ENCODE measurements at regions not wholly inside any gene's neighbourhood (a gene's known extent, or its start where the extent isn't known, plus 50 kb on each side); places are given as distances from the start of the nearest gene placed in this dataset.

DNA sequence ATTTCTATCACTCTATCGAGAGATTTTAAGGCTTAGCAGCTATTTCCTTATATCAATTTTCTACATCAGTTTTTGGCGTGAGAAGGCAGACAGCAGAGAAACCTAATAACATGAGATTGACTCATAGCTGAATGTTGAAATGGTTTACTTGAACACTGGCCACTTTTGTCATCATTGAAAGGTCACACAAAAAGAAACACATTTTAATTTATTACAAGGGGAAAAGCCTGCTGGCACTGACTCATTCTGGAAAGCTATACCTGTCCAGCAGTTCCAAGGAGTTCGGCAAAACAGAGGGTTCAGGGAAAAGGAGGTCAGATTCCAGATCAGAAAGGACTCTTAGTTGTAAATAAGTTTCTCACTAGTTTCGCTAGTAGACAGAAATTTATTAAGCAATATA, 566.4 kb downstream of the DNAH5 start:
- H3K27ac ChIP-seq (replicated peaks), result no peak overlapping the region
- TF ChIP-seq, protein P1, sequence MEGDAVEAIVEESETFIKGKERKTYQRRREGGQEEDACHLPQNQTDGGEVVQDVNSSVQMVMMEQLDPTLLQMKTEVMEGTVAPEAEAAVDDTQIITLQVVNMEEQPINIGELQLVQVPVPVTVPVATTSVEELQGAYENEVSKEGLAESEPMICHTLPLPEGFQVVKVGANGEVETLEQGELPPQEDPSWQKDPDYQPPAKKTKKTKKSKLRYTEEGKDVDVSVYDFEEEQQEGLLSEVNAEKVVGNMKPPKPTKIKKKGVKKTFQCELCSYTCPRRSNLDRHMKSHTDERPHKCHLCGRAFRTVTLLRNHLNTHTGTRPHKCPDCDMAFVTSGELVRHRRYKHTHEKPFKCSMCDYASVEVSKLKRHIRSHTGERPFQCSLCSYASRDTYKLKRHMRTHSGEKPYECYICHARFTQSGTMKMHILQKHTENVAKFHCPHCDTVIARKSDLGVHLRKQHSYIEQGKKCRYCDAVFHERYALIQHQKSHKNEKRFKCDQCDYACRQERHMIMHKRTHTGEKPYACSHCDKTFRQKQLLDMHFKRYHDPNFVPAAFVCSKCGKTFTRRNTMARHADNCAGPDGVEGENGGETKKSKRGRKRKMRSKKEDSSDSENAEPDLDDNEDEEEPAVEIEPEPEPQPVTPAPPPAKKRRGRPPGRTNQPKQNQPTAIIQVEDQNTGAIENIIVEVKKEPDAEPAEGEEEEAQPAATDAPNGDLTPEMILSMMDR (IDR thresholded peaks at IDR 0.05; ENCODE audit: insufficient read depth, low read length), result no peak
- TF ChIP-seq, protein P2, sequence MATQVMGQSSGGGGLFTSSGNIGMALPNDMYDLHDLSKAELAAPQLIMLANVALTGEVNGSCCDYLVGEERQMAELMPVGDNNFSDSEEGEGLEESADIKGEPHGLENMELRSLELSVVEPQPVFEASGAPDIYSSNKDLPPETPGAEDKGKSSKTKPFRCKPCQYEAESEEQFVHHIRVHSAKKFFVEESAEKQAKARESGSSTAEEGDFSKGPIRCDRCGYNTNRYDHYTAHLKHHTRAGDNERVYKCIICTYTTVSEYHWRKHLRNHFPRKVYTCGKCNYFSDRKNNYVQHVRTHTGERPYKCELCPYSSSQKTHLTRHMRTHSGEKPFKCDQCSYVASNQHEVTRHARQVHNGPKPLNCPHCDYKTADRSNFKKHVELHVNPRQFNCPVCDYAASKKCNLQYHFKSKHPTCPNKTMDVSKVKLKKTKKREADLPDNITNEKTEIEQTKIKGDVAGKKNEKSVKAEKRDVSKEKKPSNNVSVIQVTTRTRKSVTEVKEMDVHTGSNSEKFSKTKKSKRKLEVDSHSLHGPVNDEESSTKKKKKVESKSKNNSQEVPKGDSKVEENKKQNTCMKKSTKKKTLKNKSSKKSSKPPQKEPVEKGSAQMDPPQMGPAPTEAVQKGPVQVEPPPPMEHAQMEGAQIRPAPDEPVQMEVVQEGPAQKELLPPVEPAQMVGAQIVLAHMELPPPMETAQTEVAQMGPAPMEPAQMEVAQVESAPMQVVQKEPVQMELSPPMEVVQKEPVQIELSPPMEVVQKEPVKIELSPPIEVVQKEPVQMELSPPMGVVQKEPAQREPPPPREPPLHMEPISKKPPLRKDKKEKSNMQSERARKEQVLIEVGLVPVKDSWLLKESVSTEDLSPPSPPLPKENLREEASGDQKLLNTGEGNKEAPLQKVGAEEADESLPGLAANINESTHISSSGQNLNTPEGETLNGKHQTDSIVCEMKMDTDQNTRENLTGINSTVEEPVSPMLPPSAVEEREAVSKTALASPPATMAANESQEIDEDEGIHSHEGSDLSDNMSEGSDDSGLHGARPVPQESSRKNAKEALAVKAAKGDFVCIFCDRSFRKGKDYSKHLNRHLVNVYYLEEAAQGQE (IDR thresholded peaks at IDR 0.05; ENCODE audit: insufficient replicate concordance, low read depth), result no peak
- TF ChIP-seq SPI1 (IDR thresholded peaks at IDR 0.05; ENCODE audit: borderline replicate concordance, low read depth) (no peak), POLR2AphosphoS5 (IDR thresholded peaks at IDR 0.05; ENCODE audit: low read depth) (no peak), GABPA (IDR thresholded peaks at IDR 0.05; ENCODE audit: low read depth) (no peak)
- no peak overlapping the region for H3K4me3 ChIP-seq (replicated peaks; ENCODE audit: insufficient read depth, low read length)
- H3K27me3 ChIP-seq (ENCODE audit: insufficient read depth, poor library complexity, severe bottlenecking), result no peaks in the 10 kb centered on the region
- DNase-seq (ENCODE audit: low read depth in 1 of 2, low spot score in 1 of 2), result no peak

DNA sequence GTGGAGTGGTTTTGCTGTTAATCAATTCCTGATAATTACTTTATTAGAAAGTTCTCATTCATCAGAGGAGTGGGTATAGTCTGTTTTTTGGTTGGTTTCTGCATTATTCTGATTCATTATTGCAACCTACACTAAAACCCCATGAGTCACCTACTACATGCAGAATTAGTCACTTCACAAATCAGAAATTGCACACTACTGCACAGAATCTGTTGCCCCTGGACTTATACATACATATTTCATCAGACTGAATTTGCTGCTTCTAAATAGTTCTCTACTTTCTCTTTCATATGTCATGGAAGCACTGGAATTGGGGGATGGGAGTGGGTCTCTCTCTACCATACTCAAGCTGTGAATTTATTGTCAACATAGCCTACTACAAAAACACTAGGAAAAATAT, 585.1 kb downstream of the DNAH5 start:
- no peak for DNase-seq (ENCODE audit: low read depth in 1 of 2, low spot score in 1 of 2)
- TF ChIP-seq, protein P2 (IDR thresholded peaks at IDR 0.05; ENCODE audit: insufficient replicate concordance, low read depth), result no peak
- TF ChIP-seq SPI1 (IDR thresholded peaks at IDR 0.05; ENCODE audit: borderline replicate concordance, low read depth) (no peak), GABPA (IDR thresholded peaks at IDR 0.05; ENCODE audit: low read depth) (no peak), POLR2AphosphoS5 (IDR thresholded peaks at IDR 0.05; ENCODE audit: low read depth) (no peak)
- TF ChIP-seq, protein P1 (IDR thresholded peaks at IDR 0.05; ENCODE audit: insufficient read depth, low read length), result no peak
- no peak overlapping the region for H3K4me3 ChIP-seq (replicated peaks; ENCODE audit: insufficient read depth, low read length)
- no peaks in the 10 kb centered on the region for H3K27me3 ChIP-seq (ENCODE audit: insufficient read depth, poor library complexity, severe bottlenecking)
- H3K27ac ChIP-seq (replicated peaks), result no peak overlapping the region

DNA sequence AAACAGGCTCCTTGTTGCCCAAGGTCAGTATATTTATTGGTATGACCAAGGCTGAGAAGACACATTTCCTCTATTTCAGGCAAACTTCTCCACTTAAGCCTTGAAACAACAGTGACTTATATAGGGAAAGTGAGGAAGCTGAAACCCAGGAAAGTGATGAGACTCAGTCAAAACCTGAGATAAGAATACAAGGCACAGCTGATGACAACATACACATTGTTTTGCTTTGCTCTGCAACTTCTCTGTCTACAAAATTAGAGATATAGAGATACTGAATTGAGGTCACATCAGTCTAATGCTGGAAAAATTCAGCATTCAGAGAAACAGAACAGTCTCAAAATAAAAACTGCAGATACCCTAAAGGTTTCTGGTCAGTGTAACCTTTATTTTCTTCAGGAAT, 586.1 kb downstream of the DNAH5 start:
- no peak for DNase-seq (ENCODE audit: low read depth in 1 of 2, low spot score in 1 of 2)
- no peak overlapping the region for H3K27ac ChIP-seq (replicated peaks)
- TF ChIP-seq, protein P1 (IDR thresholded peaks at IDR 0.05; ENCODE audit: insufficient read depth, low read length), result no peak
- no peak for TF ChIP-seq SPI1 (IDR thresholded peaks at IDR 0.05; ENCODE audit: borderline replicate concordance, low read depth)
- TF ChIP-seq POLR2AphosphoS5 (IDR thresholded peaks at IDR 0.05; ENCODE audit: low read depth), result no peak
- TF ChIP-seq GABPA (IDR thresholded peaks at IDR 0.05; ENCODE audit: low read depth), result no peak
- TF ChIP-seq, protein P2 (IDR thresholded peaks at IDR 0.05; ENCODE audit: insufficient replicate concordance, low read depth), result no peak

More for the DNA sequence above, 586.1 kb downstream of the DNAH5 start:
- no peak overlapping the region for H3K4me3 ChIP-seq (replicated peaks; ENCODE audit: insufficient read depth, low read length)
- no peaks in the 10 kb centered on the region for H3K27me3 ChIP-seq (ENCODE audit: insufficient read depth, poor library complexity, severe bottlenecking)
